Suppressor macrophage (primary cell): ENCODE measurements at regions not wholly inside any gene's neighbourhood (a gene's known extent, or its start where the extent isn't known, plus 50 kb on each side); places are given as distances from the start of the nearest gene placed in this dataset.

Experiments
- DNase-seq, 4 experiments: peaks; one replicate each; pipeline ENCODE4 v3.0.0-alpha.2; 2020 to 2022

- no peak for DNase-seq
Measured at GRCh38 chr6:11633741-11634509, 96.4 kb downstream of the TMEM170B start.

- DNase-seq = no peak
Measured at GRCh38 chr6:11634948-11635347, 97.4 kb downstream of the TMEM170B start.

GRCh38 chr6:11636121-11636520 lies 98.6 kb downstream of the TMEM170B start:
- DNase-seq = no peak

GRCh38 chr6:11637266-11637665 lies 99.7 kb downstream of the TMEM170B start:
- no peak for DNase-seq

GRCh38 chr6:11639376-11640235 lies 102.1 kb downstream of the TMEM170B start:
- DNase-seq = no peak

- DNase-seq = no peak
Measured at GRCh38 chr6:11640486-11640885, 102.9 kb downstream of the TMEM170B start.

- DNase-seq = no peak
Measured at GRCh38 chr6:11644071-11644470, 106.5 kb downstream of the TMEM170B start.

GRCh38 chr6:11644601-11645000 lies 107.1 kb downstream of the TMEM170B start:
- no peak for DNase-seq

GRCh38 chr6:11645016-11645415 lies 107.5 kb downstream of the TMEM170B start:
- DNase-seq = no peak

- no peak for DNase-seq
Measured at GRCh38 chr6:11648436-11648775, 110.9 kb downstream of the TMEM170B start.

GRCh38 chr6:11648889-11649288 lies 111.3 kb downstream of the TMEM170B start:
- no peak for DNase-seq

- DNase-seq = no peak
Measured at GRCh38 chr6:11650025-11650696, 112.6 kb downstream of the TMEM170B start.

- no peak for DNase-seq
Measured at GRCh38 chr6:11650711-11651110, 113.2 kb downstream of the TMEM170B start.

- DNase-seq = peak in 3 of 4 experiments; percentile 30 to 45 (median 45)
Measured at GRCh38 chr6:11653028-11653583, 115.6 kb downstream of the TMEM170B start.

GRCh38 chr6:11654876-11655275 lies 117.3 kb downstream of the TMEM170B start:
- no peak for DNase-seq

- no peak for DNase-seq
Measured at GRCh38 chr6:11656491-11656890, 118.9 kb downstream of the TMEM170B start.

GRCh38 chr6:11659757-11660156 lies 118.8 kb downstream of the ADTRP start:
- DNase-seq = no peak

GRCh38 chr6:11662323-11662722 lies 116.3 kb downstream of the ADTRP start:
- DNase-seq = no peak

GRCh38 chr6:11663519-11663918 lies 115.1 kb downstream of the ADTRP start:
- no peak for DNase-seq
